CD4-positive, alpha-beta T cell treated with Interleukin-17A for 4 hours (primary cell): ENCODE measurements at regions not wholly inside any gene's neighbourhood (a gene's known extent, or its start where the extent isn't known, plus 50 kb on each side); places are given as distances from the start of the nearest gene placed in this dataset.

ENCODE experiments used
- DNase-seq: peaks from one replicate; pipeline ENCODE4 v3.0.0-alpha.2; 2020; ENCODE audit warnings: mixed read lengths

- no peak for DNase-seq
These were observed 400.9 kb downstream of the SNAPC1 start for GRCh38 chr14:62162998-62163589.

- DNase-seq, result no peak
These were observed 406.4 kb downstream of the SNAPC1 start for GRCh38 chr14:62168564-62169155.

GRCh38 chr14:62179367-62180018 is 417.3 kb downstream of the SNAPC1 start:
- DNase-seq, result peak; percentile 4

- no peak for DNase-seq
These were observed 419.4 kb downstream of the SNAPC1 start for GRCh38 chr14:62181591-62181990.

GRCh38 chr14:62185078-62185477 is 422.9 kb downstream of the SNAPC1 start:
- DNase-seq, result no peak

- no peak for DNase-seq
These were observed 425.0 kb downstream of the SNAPC1 start for GRCh38 chr14:62187265-62187664.

GRCh38 chr14:62189698-62190097 is 427.5 kb downstream of the SNAPC1 start:
- DNase-seq, result no peak

GRCh38 chr14:62206456-62206855 is 444.2 kb downstream of the SNAPC1 start:
- DNase-seq, result no peak

- DNase-seq, result no peak
These were observed 447.2 kb downstream of the SNAPC1 start for GRCh38 chr14:62209287-62209899.

GRCh38 chr14:62213516-62213915 is 451.3 kb downstream of the SNAPC1 start:
- no peak for DNase-seq

GRCh38 chr14:62216121-62216520 is 453.9 kb downstream of the SNAPC1 start:
- DNase-seq, result no peak

- DNase-seq, result no peak
These were observed 472.6 kb downstream of the SNAPC1 start for GRCh38 chr14:62234849-62235248.

GRCh38 chr14:62244221-62244620 is 482.0 kb downstream of the SNAPC1 start:
- no peak for DNase-seq

GRCh38 chr14:62247266-62247665 is 485.0 kb downstream of the SNAPC1 start:
- DNase-seq, result no peak

GRCh38 chr14:62251237-62251636 is 489.0 kb downstream of the SNAPC1 start:
- DNase-seq, result no peak

- no peak for DNase-seq
These were observed 491.0 kb downstream of the SNAPC1 start for GRCh38 chr14:62253171-62253570.

- DNase-seq, result no peak
These were observed 491.7 kb downstream of the SNAPC1 start for GRCh38 chr14:62253911-62254310.

- DNase-seq, result no peak
These were observed 507.0 kb downstream of the SNAPC1 start for GRCh38 chr14:62269204-62269603.

- no peak for DNase-seq
These were observed 508.0 kb downstream of the SNAPC1 start for GRCh38 chr14:62270236-62270635.

- no peak for DNase-seq
These were observed 518.1 kb downstream of the SNAPC1 start for GRCh38 chr14:62280366-62280765.

GRCh38 chr14:62283837-62284236 is 521.6 kb downstream of the SNAPC1 start:
- DNase-seq, result no peak

- DNase-seq, result no peak
These were observed 527.3 kb downstream of the SNAPC1 start for GRCh38 chr14:62289471-62289870.

- no peak for DNase-seq
These were observed 538.9 kb downstream of the SNAPC1 start for GRCh38 chr14:62301080-62301479.

GRCh38 chr14:62301911-62302310 is 539.7 kb downstream of the SNAPC1 start:
- DNase-seq, result no peak
